GM21723 (cell line): ENCODE measurements at regions not wholly inside any gene's neighbourhood (a gene's known extent, or its start where the extent isn't known, plus 50 kb on each side); places are given as distances from the start of the nearest gene placed in this dataset.
A peak's percentile ranks its signal among the peaks of the same experiment; 100 is the strongest.
"Not testable (repeated sequence)": the region's sequence is repeated elsewhere in the genome, so short reads cannot be mapped to it uniquely, and the experiment has no call there.

ENCODE experiments used
- ATAC-seq: cut with Tn5 transposase; IDR thresholded peaks from one replicate; pipeline ENCODE4 v1.9.1; 2021; ENCODE audit warnings: mild to moderate bottlenecking, moderate library complexity; ENCODE audit not compliant: unreplicated experiment

DNA sequence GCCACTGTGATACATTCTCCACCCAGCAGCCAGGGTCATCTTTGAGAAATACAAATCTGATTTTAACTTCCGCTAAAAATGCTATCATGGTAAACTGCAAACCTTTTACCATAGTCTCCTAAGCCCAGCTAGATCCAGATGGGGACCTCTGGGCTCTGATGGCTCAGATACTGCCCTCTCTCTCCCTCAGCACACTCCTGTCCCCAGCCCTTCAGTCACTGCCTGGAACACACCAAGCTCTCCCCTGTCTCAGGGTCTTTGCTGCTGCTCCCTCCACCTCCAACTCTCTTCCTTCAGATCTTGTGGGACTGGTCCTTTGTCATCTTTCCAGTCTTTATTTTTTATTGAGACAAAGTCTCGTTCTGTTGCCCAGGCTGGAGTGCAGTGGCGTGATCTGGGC lies 65.1 kb downstream of the SPRY4 start:
- no peak for ATAC-seq

DNA sequence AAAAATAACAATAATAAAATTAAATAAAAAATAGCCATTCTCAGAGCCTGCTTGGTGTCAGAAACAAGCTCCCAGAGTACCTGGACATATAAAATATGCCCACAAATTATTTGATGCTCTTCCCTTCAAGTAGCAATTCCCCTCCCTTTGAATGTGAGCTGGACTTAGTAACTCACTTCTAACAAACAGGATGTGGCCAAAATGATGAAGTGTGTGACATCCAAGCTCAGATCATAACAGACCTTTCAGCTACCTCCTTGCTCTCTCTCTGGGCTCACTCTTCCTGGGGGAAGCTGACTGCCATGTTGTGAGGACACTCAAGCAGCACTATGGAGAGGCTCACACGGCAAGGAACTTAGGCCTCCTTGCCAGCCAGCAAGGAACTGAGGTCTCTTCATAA lies 69.0 kb downstream of the SPRY4 start:
- ATAC-seq, result no peak

GRCh38 chr5:142254431-142254830 lies 70.4 kb downstream of the SPRY4 start:
- ATAC-seq, result no peak

- ATAC-seq, result no peak
Observed at GRCh38 chr5:142253938-142254337, 70.9 kb downstream of the SPRY4 start.

- ATAC-seq, result no peak
Observed at GRCh38 chr5:142250119-142250518, 74.7 kb downstream of the SPRY4 start.

GRCh38 chr5:142248853-142249462 lies 75.9 kb downstream of the SPRY4 start:
- ATAC-seq, result no peak

- ATAC-seq, result no peak
Observed at GRCh38 chr5:142246258-142246657, 78.6 kb downstream of the SPRY4 start.

GRCh38 chr5:142245786-142246185 lies 79.0 kb downstream of the SPRY4 start:
- ATAC-seq, result no peak

- no peak for ATAC-seq
Observed at GRCh38 chr5:142244440-142244839, 80.4 kb downstream of the SPRY4 start.

DNA sequence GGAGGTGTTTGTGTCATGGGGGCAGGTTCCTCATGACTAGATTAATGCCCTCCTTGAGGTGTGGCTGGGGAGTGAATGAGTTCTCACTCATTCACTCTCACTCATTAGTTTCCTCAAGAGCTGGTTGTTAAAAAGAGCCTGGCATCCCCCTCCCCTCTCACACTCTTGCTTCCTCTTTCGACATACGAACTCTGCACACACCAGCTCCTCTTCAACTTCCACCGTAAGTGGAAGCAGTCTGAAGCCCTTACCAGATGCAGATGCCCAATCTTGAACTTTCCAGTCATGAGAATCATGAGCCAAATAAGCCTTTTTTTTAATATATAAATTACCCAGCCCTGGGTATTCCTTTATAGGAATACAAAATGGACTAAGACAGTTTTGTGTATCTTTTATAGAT lies 82.5 kb downstream of the SPRY4 start:
- ATAC-seq, result no peak

DNA sequence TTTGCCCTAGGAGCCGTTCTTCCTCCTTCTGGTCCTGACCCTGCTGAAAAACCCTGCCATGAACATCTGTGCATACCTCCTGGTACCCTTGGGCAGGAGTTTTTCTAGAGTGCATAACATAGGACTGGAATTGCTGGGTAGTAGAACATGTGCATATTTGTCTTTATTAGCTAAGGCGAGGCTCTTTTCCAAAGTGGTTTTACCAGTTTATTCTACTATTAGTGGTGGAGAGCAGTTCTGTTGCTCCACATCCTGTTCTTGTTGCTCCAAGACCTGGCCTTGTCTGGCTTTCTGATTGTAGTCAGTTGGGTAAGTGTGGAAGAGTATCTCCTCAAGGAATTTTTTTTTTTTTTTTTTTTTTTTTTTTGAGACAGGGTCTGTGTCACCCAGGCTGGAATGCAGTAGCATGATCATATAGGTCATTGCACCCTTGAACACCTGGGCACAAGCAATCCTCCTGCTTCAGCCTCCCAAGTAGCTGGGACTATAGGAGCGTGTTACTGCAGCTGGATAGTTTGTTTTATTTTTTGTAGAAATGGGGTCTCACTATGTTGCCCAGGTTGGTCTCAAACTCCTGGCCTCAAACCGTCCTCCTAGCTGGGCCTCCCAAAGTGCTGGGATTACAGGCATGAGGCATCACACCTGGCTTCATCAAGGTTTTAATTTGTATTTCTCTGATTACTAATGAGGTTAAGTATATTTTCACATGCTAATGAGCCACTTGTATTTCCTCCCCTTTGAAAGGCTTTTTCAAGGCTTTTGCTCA lies 85.2 kb downstream of the SPRY4 start:
- no peak for ATAC-seq

GRCh38 chr5:142237707-142238106 lies 87.1 kb downstream of the SPRY4 start:
- ATAC-seq, result no peak

GRCh38 chr5:142236673-142237290 lies 88.0 kb downstream of the SPRY4 start:
- not testable (repeated sequence) for ATAC-seq

GRCh38 chr5:142235870-142236672 lies 88.8 kb downstream of the SPRY4 start:
- ATAC-seq, result no peak

GRCh38 chr5:142235050-142235797 lies 89.6 kb downstream of the SPRY4 start:
- no peak for ATAC-seq

- no peak for ATAC-seq
Observed at GRCh38 chr5:142233083-142234032, 91.5 kb downstream of the SPRY4 start.

DNA sequence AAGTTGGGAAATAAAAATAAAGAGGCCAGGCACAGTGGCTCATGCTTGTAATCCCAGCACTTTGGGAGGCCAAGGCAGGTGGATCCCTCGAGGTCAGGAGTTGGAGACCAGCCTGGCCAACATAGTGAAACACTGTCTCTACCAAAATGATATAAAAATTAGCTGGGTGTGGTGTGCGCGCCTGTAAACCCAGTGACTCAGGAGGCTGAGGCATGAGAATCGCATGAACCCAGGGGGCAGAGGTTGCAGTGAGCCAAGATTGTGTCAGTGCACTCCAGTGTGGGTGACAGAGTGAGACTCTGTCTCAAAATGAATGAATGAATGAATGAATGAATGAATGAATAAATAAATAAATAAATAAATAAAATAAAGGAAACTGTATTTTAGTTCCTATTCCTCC lies 93.9 kb downstream of the SPRY4 start:
- not testable (repeated sequence) for ATAC-seq

DNA sequence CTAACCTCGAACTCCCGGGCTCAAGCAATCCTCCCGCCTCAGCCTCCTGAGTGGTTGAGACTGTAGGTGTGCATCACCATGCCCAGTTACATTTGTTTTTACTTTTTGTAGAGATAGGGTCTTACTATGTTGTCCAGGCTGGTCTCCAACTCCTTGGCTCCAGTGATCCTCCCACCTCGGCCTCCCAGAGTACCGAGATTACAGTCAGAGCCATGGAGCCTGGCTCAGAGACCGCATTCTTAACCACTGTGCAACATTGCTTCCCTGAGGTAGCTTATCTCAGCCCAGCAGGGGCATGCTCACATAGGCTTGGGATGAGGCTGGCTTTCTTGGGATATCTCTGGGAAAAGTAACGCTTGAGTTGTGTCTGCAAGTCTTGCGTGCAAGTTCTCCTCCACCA lies 99.7 kb downstream of the SPRY4 start:
- no peak for ATAC-seq

DNA sequence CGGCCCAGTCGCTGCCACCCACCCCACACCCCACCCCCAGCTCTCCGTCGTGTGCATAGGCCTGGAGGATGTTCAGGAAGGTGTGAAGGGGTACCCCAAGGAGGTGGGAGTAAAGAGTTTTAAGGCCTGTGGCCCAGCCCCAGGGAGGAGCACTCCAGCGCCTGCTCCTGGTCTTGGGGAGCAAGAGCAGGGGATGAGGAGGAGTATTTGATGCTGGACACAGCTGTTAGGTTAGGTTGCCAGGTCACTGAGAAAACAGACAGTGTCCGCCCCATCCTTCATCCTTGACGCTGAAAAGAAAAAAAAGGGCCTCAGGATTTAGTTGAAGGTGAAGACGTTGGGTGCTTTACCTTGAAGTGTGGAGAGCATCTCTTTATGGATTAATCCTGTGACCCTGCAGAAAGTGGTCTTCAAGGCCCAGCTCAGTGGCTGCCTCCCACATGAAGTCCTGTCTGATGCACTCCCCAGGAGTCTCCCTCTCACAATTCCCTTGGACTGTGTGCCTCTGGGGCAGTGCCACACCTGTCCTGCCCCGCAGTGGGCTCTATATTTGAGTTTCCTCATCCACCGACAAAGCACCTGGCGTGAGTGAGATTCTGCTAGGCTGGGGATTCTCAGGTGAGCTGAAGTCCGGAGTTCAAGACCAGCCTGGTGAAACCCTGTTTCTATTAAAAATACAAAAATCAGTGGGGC lies 101.8 kb downstream of the SPRY4 start:
- peak; percentile 13 for ATAC-seq
